HG03159 (cell line): ENCODE measurements at regions not wholly inside any gene's neighbourhood (a gene's known extent, or its start where the extent isn't known, plus 50 kb on each side); places are given as distances from the start of the nearest gene placed in this dataset.
"Not testable (repeated sequence)": the region's sequence is repeated elsewhere in the genome, so short reads cannot be mapped to it uniquely, and the experiment has no call there.

Source experiments
- ATAC-seq: cut with Tn5 transposase; IDR thresholded peaks from one replicate; pipeline ENCODE4 v1.9.1; 2021; ENCODE audit warnings: mild to moderate bottlenecking, moderate library complexity; ENCODE audit not compliant: unreplicated experiment

DNA sequence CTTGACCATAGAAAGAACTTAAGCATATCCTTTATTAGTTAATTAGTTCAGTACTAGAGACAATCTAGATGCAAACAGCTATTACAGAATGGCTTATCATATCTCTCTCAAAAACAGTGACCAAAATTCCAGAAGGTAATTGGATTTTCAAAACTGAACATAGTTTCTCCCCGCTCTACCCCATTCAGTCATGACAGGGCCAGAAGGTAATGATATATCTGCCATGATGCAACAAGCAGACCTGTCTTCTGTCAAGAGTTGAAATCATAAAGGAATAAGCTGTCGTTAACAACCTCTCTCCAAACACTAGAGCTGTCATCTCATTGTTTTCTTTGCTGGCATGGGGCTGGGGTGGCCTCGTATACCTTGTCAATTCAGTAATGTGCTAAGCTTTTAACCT is 200.5 kb upstream of the POU5F2 start:
- no peak for ATAC-seq

DNA sequence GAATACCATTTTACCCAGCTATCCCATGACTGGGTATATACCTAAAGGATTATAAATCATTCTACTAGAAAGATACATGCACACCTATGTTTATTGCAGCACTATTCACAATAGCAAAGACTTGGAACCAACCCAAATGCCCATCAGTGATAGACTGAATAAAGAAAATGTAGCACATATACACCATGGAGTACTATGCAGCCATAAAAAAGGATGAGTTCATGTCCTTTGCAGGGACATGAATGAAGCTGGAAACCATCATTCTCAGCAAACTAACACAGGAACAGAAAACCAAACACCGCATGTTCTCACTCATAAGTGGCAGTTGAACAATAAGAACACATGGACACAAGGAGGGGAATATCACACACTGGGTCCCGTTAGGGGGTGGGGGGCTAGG is 191.9 kb upstream of the POU5F2 start:
- not testable (repeated sequence) for ATAC-seq

DNA sequence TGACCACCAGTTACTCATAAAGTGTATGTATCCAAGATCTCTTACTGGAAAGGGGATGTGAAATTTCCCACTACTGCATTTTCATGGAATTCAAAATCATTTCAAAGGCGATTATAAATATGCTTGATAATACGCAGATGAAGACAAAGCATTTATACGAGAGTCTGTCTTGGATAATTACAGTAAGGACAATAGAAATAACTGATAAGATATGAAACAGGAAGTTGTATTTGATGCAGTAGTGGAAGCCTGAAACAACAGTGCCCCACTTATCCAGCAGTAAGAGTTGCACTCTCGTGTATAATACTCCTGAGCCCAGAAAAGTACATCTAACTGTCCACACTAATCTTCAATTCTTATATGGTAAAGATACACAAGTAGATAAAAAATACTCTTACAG is 188.7 kb upstream of the POU5F2 start:
- no peak for ATAC-seq

DNA sequence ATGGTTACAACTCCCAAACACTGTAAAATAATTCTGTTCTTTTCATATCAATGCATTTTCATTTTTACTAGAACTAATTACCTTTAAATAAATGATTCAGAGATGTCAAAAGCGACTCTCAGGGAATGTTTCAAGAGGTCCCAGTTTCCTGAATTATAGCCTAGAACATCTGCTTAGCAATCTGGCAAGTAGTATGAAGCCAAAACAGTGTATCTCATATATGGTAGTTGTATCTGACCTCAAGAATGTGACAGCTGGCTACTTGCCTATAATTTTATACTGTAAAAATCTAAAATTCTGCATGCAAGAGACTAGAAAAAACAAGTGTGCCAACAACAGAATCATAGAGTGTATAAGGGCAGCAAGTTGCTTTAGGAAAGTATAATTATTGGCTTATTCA is 187.7 kb upstream of the POU5F2 start:
- ATAC-seq = no peak

DNA sequence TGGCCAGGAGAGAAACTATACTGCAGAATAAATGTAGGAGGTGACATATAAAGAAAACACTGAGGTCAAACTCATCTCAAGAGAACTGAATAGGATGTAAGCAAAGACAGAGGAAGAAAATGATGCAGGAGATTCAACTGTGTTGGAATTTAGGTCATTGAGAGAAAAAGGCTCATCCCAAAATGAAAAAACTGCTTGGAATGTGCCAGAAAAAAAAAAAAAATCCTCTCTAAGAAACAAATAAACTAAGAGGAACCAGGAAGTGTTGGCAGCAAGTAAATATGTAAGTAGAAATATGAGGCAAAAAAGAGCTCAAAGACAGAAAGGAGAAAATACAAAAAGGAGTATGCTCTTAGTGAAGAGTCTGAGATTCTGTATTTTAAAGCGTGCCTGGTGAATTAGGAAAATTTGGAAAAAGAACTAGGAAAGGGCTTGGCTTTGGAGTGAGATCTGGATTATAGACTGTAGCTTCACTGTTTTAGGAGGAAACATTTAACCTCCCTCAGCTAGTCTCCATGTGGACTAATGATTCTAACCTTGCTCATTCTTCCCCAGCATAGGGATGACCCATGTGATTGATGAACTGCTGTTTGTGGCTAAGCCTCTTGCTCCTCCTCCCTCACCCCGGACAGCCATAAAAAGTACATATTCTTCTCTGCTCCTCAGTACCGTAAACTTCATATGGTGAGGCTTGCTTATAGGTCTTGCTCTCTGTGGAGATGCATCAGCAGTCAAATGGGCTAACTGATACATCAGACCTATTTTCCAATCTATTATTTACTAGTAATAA is 185.6 kb upstream of the POU5F2 start:
- no peak for ATAC-seq

DNA sequence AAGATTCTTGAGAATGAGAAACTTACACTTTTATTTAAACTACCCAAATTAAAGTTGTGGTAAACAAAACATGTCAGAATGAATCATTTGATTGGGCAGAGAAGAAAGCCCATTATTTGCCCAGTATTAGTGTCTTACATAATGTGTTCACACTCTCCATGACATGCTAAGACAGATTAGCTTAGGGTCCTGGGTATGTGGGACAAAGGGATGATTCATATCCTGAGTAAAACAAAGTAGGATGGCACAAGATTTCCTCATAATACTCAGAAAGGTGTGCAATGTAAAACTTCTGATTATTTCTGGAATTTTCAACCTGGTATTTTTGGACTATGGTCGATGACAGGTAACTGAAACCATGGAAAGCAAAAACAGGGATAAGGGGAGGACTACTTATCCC is 183.9 kb upstream of the POU5F2 start:
- ATAC-seq = no peak

DNA sequence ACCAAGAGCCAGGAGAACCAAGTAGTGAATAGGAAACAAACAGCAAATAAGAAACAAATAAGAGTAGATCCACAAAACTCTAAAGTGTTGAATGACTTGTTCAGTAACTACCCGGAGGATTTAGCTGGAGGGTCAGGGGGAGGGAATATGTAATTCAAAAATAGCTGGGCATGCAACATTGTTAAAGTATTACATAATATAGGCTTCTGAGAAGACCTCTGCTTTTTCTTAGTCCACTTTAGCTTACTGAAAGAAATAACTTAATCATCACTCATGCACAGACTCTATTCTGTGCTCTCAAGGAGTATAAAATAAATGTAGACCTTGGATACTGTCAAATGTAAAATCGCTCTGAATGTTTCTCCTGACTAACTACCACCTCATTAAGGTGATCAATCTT is 183.2 kb upstream of the POU5F2 start:
- ATAC-seq = no peak

DNA sequence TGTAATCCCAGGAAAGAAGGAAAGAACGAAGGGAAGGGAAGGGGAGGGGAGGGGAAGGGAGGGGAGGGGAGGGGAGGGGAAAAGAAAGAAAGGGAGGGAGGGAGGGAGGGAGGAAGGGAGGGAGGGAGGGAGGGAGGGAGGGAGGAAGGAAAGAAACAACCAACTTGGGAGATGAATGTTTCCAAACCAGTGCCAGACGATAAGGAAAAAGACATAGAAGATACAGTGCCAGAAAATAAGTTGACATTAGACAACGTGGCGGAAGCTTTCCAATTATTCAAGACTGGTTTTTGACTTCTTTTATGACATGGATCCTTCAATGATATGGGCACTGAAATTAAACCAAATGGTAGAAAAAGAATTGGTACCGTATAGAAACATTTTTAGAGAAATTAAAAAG is 181.2 kb upstream of the POU5F2 start:
- ATAC-seq = no peak

DNA sequence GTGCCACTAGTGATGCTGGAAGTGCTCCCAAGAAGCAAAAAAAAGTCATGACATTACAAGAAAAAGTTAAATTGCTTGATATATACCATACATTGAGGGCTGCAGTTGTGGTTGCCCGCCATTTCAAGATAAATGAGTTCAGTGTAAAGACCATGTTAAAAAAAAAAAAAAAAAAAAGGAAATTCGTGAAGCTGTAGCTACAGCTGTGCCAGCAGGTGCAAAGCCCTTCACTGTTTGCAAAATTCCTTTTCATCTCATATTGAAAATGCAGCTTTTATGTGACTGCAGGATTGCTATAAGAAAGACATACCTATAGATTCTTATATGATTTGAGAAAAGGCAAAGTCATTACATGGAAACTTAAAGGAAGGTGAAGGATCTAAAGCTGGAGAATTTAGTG is 179.6 kb upstream of the POU5F2 start:
- no peak for ATAC-seq

DNA sequence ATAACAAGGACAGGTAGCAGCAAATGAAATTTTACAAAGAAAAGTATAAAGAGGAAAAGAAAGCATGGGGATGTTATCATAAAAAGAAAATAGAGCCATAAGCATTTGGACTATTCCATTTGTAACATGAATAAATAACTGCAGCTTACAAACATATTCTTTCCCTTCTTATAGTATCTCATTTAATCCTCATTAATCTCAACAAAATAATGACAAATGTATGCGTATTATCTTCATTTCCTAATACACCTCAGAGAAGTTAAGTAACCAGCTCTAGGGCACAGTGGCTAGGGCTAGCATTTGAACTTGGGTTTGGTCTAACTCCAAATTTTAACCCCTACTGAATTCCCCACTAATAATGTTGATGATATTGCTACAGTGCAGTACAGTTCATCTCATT is 175.5 kb upstream of the POU5F2 start:
- ATAC-seq = no peak

DNA sequence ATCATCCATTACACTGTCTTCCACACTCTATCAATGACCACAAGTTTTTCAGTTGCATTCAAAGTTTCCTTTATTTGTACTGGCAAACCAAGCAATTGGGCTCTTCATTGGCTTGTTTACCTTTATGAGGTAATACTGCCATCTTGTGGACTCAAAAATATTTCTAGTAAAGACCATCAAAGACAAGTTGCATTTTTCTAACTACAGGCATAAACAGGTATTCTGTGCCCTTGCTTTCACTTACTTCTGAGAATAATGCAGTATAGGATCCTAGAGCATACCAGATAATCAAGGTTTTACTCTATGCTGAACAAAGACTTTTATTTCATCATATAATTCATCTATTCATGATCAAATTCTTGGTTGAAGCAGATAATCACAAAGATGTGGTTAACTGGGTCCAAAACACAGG is 173.7 kb upstream of the POU5F2 start:
- ATAC-seq = no peak

DNA sequence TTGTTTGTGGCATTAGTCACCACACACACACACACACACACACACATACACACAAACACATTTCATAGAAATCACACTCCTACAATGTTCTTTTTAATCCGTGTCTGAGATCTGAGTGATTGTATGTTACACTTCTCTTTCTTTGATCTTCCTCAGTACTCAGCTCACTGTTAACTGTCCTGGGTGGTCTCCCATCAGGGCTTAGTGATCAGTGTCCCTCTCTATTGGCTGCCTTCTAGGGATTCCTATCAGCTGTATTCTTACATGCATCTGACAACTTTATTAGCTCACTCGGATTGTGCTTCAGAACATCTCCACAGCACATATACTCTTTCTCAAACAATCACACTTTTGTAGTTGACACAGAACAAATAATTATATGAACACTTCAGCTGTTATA is 170.2 kb upstream of the POU5F2 start:
- no peak for ATAC-seq

DNA sequence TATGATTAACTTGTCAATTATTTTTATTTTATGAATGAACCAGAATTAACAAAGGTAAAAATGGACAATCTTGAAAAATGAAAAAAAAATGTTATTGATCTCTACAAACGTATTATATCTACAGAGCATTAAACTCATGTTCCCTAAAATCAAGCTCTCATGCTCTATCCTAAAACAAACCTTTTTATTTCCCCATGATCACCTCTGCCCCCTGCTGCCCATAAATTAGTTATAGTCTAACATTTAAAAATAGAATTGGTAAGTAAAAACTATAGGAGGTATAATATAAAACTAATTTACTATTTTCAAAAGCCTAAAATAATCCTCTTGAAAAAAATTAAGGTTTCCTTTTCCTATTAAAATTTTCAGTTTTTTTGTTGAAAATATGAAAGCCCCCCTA is 168.0 kb upstream of the POU5F2 start:
- no peak for ATAC-seq

DNA sequence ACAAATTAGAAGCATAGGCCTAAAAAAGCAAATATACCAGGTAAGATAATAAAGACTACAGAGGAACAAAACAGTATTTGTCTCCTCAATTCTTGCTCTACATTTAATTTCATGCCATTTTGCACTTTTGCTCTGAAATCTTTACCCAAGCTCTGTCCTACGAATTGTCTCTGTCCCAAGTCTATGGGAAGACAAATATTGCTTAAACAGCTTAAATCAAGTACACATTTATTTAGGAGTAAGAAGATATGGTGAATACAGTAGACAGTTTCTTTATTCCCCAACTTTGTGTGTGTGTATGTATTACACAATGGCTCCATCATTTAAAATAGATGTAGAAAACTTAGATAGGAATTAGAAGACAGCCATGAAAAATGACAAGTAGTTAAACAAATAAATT is 163.5 kb upstream of the POU5F2 start:
- ATAC-seq = no peak

DNA sequence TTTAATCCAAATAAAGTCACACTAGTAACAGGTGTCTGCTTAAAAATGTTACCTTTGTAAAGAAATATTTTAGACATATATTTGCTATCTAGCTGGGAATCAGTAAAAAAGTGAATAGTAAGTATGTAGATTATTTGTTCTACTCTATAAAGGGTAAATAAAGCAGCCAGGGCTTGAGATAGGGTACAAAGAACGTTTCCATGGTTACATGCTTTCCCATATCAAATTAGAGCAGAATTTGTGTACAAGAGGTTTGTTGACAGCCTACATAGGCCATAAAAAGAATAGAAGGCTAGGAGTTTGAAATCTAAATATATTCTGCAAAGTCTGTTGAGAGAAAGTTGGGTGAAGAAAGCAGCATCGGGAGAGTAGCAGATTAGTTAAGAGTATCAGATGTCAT is 160.9 kb upstream of the POU5F2 start:
- ATAC-seq = no peak

DNA sequence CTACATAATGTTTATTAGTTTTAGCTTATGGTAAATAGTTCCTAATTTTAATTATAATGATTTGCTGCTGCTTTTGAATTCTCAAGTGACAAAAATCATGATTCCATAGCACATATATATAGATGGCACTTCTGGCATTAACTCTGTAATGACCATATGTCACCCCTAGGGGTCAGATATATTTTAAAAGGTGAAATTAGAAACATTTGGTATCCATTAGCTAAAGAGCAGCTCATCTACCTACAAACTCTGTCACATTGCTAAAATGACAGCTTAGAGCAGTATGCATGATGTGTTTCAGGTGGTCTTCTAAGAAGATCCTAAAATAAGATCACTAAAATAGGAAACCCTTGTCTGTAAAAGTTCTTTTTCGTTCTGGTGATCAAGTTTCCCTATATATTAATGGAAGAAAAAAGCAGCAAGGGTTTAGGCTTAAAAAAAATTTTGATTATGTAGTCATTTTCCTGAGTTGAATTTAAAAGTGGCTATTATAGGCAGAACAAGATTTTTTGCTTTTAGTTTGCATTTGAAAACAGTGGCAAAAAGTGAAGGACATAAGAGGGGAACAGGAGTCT is 157.7 kb upstream of the POU5F2 start:
- peak; percentile 94 for ATAC-seq

DNA sequence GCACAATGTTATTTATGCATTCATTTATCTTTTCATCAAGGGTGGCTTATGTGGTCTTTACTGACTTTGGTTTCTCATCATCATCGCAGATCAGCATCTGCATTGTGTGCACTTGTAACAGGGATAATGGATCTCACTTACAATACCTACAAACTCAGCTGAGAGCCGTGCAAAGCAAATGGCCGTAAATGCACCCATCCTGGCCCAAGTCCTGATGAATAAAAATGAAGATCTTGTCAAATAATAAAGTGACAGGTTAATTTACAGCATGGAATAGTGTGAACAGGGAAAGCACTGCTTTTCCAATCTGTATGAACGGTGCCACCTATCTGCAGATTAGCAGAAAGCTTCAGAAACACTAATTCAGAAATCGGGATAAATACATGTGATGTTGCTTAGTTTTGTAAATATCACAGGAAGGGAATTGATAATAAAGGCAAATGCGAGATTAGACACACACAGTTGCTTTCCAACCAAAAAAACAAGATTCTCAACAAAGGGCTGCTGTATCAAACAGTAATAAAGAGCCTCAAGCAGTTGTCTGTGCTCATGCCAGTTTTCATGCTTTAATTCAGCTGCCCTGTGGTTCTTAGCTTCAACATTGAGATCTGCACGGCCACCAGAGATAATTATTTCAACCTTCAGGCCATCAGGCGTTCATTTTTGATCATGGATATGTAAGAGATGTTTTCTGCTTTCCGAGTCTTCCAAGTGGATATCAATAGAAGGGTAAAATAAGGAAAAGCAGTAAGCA is 153.4 kb upstream of the POU5F2 start:
- no peak for ATAC-seq

DNA sequence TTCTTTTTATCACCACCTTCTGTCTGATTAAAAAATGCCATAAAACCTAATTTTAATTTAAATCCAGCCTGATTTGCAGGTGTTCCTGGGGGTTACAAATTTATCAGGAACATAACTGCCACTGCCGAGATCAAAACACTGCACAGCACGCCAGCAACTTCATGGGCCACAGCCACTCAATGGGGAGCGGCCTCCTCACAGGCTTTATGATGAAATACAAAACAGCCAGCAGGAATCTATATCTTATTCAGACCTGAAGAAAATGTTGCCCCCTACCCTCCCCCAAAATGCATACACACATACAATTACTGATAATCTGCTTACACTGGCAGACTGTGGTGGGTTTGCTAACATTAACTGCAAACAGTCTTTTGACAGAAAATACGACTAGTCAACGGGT is 151.7 kb upstream of the POU5F2 start:
- ATAC-seq = no peak

DNA sequence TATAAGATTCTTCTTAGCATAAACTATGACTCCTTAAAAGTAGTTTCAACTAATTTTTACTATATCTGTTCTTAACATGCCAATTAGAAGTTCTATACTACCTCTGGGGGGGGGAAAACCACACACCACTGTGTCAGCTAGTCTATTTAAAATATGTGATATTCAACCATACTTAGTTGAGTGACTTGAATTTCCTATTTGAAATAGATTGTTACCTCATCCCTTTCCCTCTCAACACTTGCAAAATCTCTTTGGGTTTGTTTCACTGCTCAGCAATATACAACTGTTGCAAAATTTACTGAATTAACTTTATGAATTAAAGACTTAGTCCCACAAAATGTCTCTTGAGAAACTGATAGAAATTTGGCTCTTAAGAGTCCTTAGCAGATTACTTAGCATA is 151.1 kb upstream of the POU5F2 start:
- ATAC-seq = no peak

DNA sequence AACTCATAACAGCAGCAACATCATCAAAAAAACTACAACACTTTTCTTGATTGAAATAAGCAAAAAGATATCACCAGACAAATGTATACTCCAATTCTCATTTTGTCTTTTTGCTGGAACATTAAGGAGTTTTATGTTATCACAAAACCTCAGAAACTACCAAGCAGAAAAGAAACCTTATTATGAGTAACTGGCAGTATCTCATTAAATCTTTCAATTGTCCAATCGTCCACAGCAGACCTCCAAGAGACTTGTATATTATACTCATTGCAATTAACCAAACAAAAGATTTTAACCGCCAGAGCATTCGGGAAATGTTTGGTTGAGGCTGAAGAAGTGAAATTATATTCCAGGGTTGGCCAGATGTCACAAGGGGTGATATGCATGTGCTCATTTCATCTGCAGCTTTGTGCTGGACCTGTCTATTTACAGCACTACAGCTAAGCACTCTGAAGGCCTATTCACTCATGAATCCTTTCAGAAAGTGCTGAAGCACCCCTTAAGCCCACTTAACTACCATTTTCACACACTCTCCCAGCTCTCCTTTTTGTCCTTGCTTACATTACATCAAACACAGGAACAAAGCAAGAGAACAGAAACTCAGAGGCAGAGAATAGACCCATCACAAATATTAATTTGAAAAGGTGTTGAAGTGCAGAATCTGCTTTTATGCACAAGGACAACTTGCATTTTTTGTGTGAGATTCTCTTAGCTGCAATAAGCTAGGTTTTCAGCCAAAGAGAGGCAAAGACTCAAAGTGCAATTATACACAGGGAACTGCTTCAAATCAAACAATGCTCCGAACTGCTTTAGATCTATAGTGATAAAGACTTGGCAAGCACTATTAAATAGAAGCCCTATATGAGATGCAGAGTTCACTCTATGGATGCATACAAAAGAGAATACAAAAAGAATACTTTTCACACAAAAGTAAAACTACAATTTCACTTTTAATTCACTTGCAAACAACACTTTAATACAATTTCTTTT is 150.4 kb upstream of the POU5F2 start:
- ATAC-seq = no peak

DNA sequence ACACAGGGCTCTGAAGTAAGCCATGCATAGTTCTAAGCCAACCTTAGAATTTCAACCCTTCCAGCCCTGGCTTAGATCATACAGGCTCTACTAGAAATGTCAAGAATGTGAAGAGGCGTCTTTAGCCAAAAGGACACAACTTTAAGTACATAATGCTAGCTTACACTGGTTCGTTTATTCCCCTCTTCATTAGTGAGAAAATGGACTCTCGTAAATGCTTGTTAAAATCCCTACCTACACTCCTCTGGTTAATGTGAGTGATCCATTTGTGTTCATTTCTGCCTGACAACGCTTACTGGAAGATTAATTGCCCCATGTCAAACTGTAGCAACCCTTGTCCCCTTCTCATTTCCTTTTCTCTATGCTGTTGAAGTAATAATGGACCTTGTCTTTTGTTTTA is 149.3 kb upstream of the POU5F2 start:
- no peak for ATAC-seq
